ENCODE measurements at regions not wholly inside any gene's neighbourhood (a gene's known extent, or its start where the extent isn't known, plus 50 kb on each side); places are given as distances from the start of the nearest gene placed in this dataset.

- DNase-seq: peak; percentile 64
Observed at GRCh38 chr1:108050158-108050557, 85.2 kb upstream of the VAV3 start.

GRCh38 chr1:108049178-108049819, 84.3 kb upstream of the VAV3 start:
- DNase-seq: peak; percentile 77

GRCh38 chr1:108048301-108049177, 83.6 kb upstream of the VAV3 start:
- DNase-seq: no peak

GRCh38 chr1:108047085-108047484, 82.1 kb upstream of the VAV3 start:
- no peak for DNase-seq

- DNase-seq: no peak
Observed at GRCh38 chr1:108046026-108046425, 81.0 kb upstream of the VAV3 start.

- peak; percentile 26 for DNase-seq
Observed at GRCh38 chr1:108045460-108045859, 80.5 kb upstream of the VAV3 start.

GRCh38 chr1:108044318-108044717, 79.3 kb upstream of the VAV3 start:
- DNase-seq: no peak

GRCh38 chr1:108043707-108044106, 78.7 kb upstream of the VAV3 start:
- peak; percentile 74 for DNase-seq

- DNase-seq: no peak
Observed at GRCh38 chr1:108042610-108043009, 77.6 kb upstream of the VAV3 start.

- no peak for DNase-seq
Observed at GRCh38 chr1:108041360-108042142, 76.6 kb upstream of the VAV3 start.

- no peak for DNase-seq
Observed at GRCh38 chr1:108038653-108039236, 73.8 kb upstream of the VAV3 start.

GRCh38 chr1:108036796-108037562, 72.0 kb upstream of the VAV3 start:
- no peak for DNase-seq

- no peak for DNase-seq
Observed at GRCh38 chr1:108034396-108034795, 69.4 kb upstream of the VAV3 start.

- DNase-seq: no peak
Observed at GRCh38 chr1:108033550-108033951, 68.6 kb upstream of the VAV3 start.

- DNase-seq: peak; percentile 46
Observed at GRCh38 chr1:108028841-108029388, 63.9 kb upstream of the VAV3 start.

- DNase-seq: no peak
Observed at GRCh38 chr1:108027389-108027788, 62.4 kb upstream of the VAV3 start.

- no peak for DNase-seq
Observed at GRCh38 chr1:108017698-108018097, 52.7 kb upstream of the VAV3 start.

- peak; percentile 98 for DNase-seq
Observed at GRCh38 chr1:108016451-108016920, 51.5 kb upstream of the VAV3 start.
